ENCODE measurements at regions not wholly inside any gene's neighbourhood (a gene's known extent, or its start where the extent isn't known, plus 50 kb on each side); places are given as distances from the start of the nearest gene placed in this dataset.

DNA sequence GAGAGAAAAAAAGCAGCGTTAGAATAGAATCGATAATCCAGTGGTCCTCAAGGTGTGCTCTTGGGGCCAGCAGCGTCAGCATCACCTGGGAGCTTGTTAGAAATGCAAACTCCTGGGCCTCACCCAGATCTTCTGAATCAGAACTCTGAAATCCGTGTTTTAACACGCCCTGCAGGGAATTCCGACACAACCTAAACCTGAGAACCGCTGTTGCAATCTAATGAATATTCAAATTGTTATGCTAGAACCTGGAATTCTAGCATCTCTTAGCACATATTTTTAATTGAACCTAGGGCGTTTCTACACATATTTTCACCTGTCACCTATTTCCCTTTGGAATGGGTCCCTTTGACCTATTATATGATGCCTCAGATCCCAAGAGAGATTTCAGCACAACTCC lies 175.7 kb downstream of the PSMG1 start:
- Histone ChIP-seq H3K27ac (ENCODE audit: control insufficient read depth, insufficient read depth) (no peak overlapping the region), H4K20me1 (ENCODE audit: control insufficient read depth, insufficient read depth) (peaks cover 4% of the 10 kb centered on the region; the same call in 1 of the 2 replicates), H3K9ac (ENCODE audit: control insufficient read depth, insufficient read depth, low read length) (no peak overlapping the region), H3K27me3 (replicated peaks in 1 of 2; ENCODE audit: control insufficient read depth in 2 of 2, insufficient read depth in 2 of 2, low read length in 1 of 2) (peaks cover 0 to 5% of the 10 kb centered on the region in 2 experiments; a peak in 1 of 4 replicates), H3K4me1 (ENCODE audit: control insufficient read depth, insufficient read depth, low read length) (no peaks in the 10 kb centered on the region), H2AFZ (ENCODE audit: control insufficient read depth, low read depth, low read length) (no peak overlapping the region), H3K4me3 (no peak overlapping the region), H3K36me3 (ENCODE audit: control insufficient read depth in 2 of 2, insufficient read depth in 2 of 2, low read length in 1 of 2) (no peaks in the 10 kb centered on the region), H3K4me2 (ENCODE audit: control insufficient read depth, insufficient read depth) (no peak overlapping the region), H3K9me3 (replicated peaks; ENCODE audit: control insufficient read depth, insufficient read depth, low read length) (no peaks in the 10 kb centered on the region), H3K79me2 (ENCODE audit: control insufficient read depth, insufficient read depth, low read length) (no peaks in the 10 kb centered on the region)
- POLR2A ChIA-PET, result no interaction called here
- FAIRE-seq (no peak), ATAC-seq (no peak), DNase-seq (ENCODE audit: low read depth, low spot score) (no peak)
- intact Hi-C loops (cut with micrococcal nuclease; ENCODE audit: unreplicated experiment) (no loop called here), in situ Hi-C loops (cut with MboI) (no loop called here)
- TF ChIP-seq HDAC6 (IDR thresholded peaks at IDR 0.05; ENCODE audit: unreplicated experiment) (no peak), RCOR1 (conservative IDR thresholded peaks at IDR 0.05; ENCODE audit: low read depth, low read length) (no peak), TCF7 (IDR thresholded peaks at IDR 0.05; ENCODE audit: borderline replicate concordance) (no peak), YY1 (IDR thresholded peaks at IDR 0.05; ENCODE audit: low read depth, low read length) (no peak), RUNX3 (IDR thresholded peaks at IDR 0.05; ENCODE audit: low read length) (no peak)
- BruUV-seq (replicated peaks), result no TSS peak
- WGBS (ENCODE audit: insufficient coverage, insufficient replicate concordance, low lambda C conversion rate, missing lambda C conversion rate), result 33% methylated on average over 8 of the region's 8 CpGs
- SMC1A ChIA-PET (ENCODE audit: uncharacterized antibody, unreplicated experiment), result no interaction called here
- RAD21 ChIA-PET (ENCODE audit: unreplicated experiment), result no interaction called here
- CTCF ChIA-PET, result no interaction called here

- CTCF ChIA-PET, result no interaction called here
- Histone ChIP-seq H3K9ac (ENCODE audit: control insufficient read depth, insufficient read depth, low read length) (no peak overlapping the region), H2AFZ (ENCODE audit: control insufficient read depth, low read depth, low read length) (no peak overlapping the region)
Measured at GRCh38 chr21:39006571-39007311, 176.5 kb downstream of the PSMG1 start.

More at GRCh38 chr21:39006571-39007311, 176.5 kb downstream of the PSMG1 start:
- in situ Hi-C loops (cut with MboI) (no loop called here), intact Hi-C loops (cut with micrococcal nuclease; ENCODE audit: unreplicated experiment) (no loop called here)
- H4K20me1 ChIP-seq (ENCODE audit: control insufficient read depth, insufficient read depth), result peaks cover 4% of the 10 kb centered on the region; the same call in 1 of the 2 replicates
- no peak overlapping the region for H3K4me3 ChIP-seq
- ChIA-PET SMC1A (ENCODE audit: uncharacterized antibody, unreplicated experiment) (no interaction called here), RAD21 (ENCODE audit: unreplicated experiment) (interaction anchor here (0.9 kb wide), 1 partner anchor 17 kb away, joined by 3 read pairs; no protein-coding TSS in a partner anchor), POLR2A (no interaction called here)
- no TSS peak for BruUV-seq (replicated peaks)
- no peak for ATAC-seq
- H3K27ac ChIP-seq (ENCODE audit: control insufficient read depth, insufficient read depth), result no peak overlapping the region
- peaks cover 0 to 5% of the 10 kb centered on the region in 2 experiments; a peak in 1 of 4 replicates for H3K27me3 ChIP-seq (replicated peaks in 1 of 2; ENCODE audit: control insufficient read depth in 2 of 2, insufficient read depth in 2 of 2, low read length in 1 of 2)
- TF ChIP-seq NFXL1 (IDR thresholded peaks at IDR 0.05; ENCODE audit: borderline replicate concordance), result no peak
- TF ChIP-seq CHD4 (IDR thresholded peaks at IDR 0.05), result no peak
- TF ChIP-seq CUX1 (IDR thresholded peaks at IDR 0.05; ENCODE audit: insufficient replicate concordance, low read depth, low read length), result no peak
- H3K4me1 ChIP-seq (ENCODE audit: control insufficient read depth, insufficient read depth, low read length), result no peaks in the 10 kb centered on the region
- 4% methylated on average over 7 of the region's 7 CpGs for WGBS (ENCODE audit: insufficient coverage, insufficient replicate concordance, low lambda C conversion rate, missing lambda C conversion rate)
- DNase-seq (ENCODE audit: low read depth, low spot score), result no peak
- no peaks in the 10 kb centered on the region for H3K79me2 ChIP-seq (ENCODE audit: control insufficient read depth, insufficient read depth, low read length)
- no peak overlapping the region for H3K4me2 ChIP-seq (ENCODE audit: control insufficient read depth, insufficient read depth)
- no peak for FAIRE-seq
- H3K9me3 ChIP-seq (replicated peaks; ENCODE audit: control insufficient read depth, insufficient read depth, low read length), result no peaks in the 10 kb centered on the region
- H3K36me3 ChIP-seq (ENCODE audit: control insufficient read depth in 2 of 2, insufficient read depth in 2 of 2, low read length in 1 of 2), result no peaks in the 10 kb centered on the region

All from GM12878 (cell line).